ENCODE measurements at regions not wholly inside any gene's neighbourhood (a gene's known extent, or its start where the extent isn't known, plus 50 kb on each side); places are given as distances from the start of the nearest gene placed in this dataset.

DNA sequence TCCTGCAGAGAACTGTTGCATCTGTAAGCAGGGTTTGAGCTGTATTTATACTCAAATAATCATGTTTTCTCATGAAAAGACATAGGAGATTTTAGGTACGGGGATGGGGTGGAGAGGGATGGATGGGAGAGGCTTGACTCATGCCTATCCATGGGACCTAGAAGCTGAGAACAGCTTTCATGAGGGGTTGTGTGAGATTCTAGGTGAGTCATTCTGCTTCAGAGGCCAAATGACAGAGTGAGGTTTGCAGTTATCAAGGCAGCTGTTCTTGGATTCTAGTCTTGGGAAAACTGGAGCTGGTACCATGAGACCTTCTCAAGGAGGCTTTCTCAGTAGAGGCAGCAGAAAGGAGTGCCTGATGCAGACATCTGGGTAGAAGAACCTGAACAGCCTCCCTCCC, 746.9 kb downstream of the TYW1 start:
- Histone ChIP-seq H3K9me3 (no peaks in the 10 kb centered on the region), H3K36me3 (no peaks in the 10 kb centered on the region), H3K4me3 (no peak overlapping the region), H3K27me3 (no peaks in the 10 kb centered on the region), H3K27ac (no peak overlapping the region), H3K4me1 (no peaks in the 10 kb centered on the region)
- no peak for DNase-seq (ENCODE audit: low spot score)
- no peak for TF ChIP-seq CTCF (IDR thresholded peaks at IDR 0.05)

DNA sequence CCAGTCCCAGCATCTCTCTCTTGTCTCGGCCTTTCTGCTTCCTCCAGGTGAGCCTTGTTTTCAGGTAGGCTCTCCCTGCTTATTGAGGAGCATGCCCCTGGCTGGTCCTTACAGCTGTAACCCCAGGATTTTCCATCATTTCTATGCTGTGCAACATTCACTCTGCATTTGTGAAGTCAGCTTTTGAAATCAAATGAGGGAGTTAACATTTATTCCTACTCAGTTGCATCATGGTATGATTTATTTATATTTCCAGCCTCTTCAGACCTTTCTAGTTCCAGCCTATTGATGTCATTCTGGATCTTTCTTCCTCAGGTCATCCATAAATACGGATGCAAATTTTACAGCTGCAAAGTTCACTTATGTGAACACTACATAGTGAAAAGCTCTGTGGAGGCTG, 755.6 kb downstream of the TYW1 start:
- no peak for DNase-seq (ENCODE audit: low spot score)
- no peak overlapping the region for H3K4me3 ChIP-seq
- H3K9me3 ChIP-seq, result no peaks in the 10 kb centered on the region
- no peak overlapping the region for H3K27ac ChIP-seq
- TF ChIP-seq CTCF (IDR thresholded peaks at IDR 0.05), result no peak
- no peaks in the 10 kb centered on the region for H3K4me1 ChIP-seq
- no peaks in the 10 kb centered on the region for H3K36me3 ChIP-seq
- H3K27me3 ChIP-seq, result no peaks in the 10 kb centered on the region

GRCh38 chr7:67753891-67754290, 757.3 kb downstream of the TYW1 start:
- Histone ChIP-seq H3K4me1 (no peaks in the 10 kb centered on the region), H3K36me3 (no peaks in the 10 kb centered on the region), H3K9me3 (no peaks in the 10 kb centered on the region), H3K4me3 (no peak overlapping the region), H3K27me3 (no peaks in the 10 kb centered on the region), H3K27ac (no peak overlapping the region)
- no peak for TF ChIP-seq CTCF (IDR thresholded peaks at IDR 0.05)
- no peak for DNase-seq (ENCODE audit: low spot score)

DNA sequence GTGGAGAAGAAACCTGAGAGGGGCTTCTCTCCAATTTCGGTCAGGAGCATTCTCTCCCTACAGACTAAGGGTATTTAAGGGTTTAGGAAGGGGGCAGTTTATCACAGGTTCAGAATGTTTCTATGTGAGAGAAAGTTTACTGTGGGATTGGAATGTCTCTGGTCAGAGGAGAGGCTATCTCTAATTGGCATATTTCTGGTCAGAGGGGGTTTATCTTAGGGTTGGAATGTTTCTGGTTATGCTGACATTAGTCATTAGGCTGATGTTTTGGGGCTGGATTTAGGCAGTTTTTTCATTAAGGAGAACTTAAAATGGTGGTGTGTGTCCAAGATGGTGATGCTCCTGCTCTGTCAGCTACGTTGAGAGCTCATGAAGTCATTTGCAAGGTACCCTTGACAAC, 758.0 kb downstream of the TYW1 start:
- H3K4me3 ChIP-seq, result no peak overlapping the region
- TF ChIP-seq CTCF (IDR thresholded peaks at IDR 0.05), result no peak
- no peaks in the 10 kb centered on the region for H3K36me3 ChIP-seq
- no peaks in the 10 kb centered on the region for H3K9me3 ChIP-seq
- no peak overlapping the region for H3K27ac ChIP-seq
- no peaks in the 10 kb centered on the region for H3K27me3 ChIP-seq
- H3K4me1 ChIP-seq, result no peaks in the 10 kb centered on the region
- no peak for DNase-seq (ENCODE audit: low spot score)

- H3K27me3 ChIP-seq, result no peaks in the 10 kb centered on the region
- H3K4me1 ChIP-seq, result no peaks in the 10 kb centered on the region
- H3K36me3 ChIP-seq, result no peaks in the 10 kb centered on the region
- no peaks in the 10 kb centered on the region for H3K9me3 ChIP-seq
- no peak overlapping the region for H3K4me3 ChIP-seq
- no peak for DNase-seq (ENCODE audit: low spot score)
- no peak for TF ChIP-seq CTCF (IDR thresholded peaks at IDR 0.05)
- H3K27ac ChIP-seq, result no peak overlapping the region
Measured at GRCh38 chr7:67758551-67758950, 761.9 kb downstream of the TYW1 start.

DNA sequence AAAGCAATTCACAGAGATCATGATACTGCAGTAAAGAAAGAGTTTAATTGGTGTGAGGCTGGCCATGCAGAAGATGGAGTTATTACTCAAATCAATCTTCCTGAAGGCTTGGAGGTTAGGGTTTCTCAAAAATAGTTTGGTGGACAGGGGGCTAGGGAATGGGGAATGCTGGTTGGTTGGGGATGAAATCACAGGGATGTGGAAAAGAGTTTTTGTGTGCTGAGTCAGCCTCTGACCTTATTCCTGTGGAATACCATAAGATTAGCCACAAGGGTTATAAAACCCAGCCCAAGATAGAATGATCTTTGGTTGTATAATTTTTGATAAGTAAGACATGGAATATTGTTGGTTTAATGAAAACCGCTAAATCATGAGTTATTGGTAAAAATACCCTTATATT, 764.3 kb downstream of the TYW1 start:
- no peaks in the 10 kb centered on the region for H3K27me3 ChIP-seq
- no peaks in the 10 kb centered on the region for H3K4me1 ChIP-seq
- H3K27ac ChIP-seq, result no peak overlapping the region
- H3K4me3 ChIP-seq, result no peak overlapping the region
- H3K9me3 ChIP-seq, result no peaks in the 10 kb centered on the region
- DNase-seq (ENCODE audit: low spot score), result no peak
- TF ChIP-seq CTCF (IDR thresholded peaks at IDR 0.05), result no peak
- H3K36me3 ChIP-seq, result no peaks in the 10 kb centered on the region
